ENCODE measurements at regions not wholly inside any gene's neighbourhood (a gene's known extent, or its start where the extent isn't known, plus 50 kb on each side); places are given as distances from the start of the nearest gene placed in this dataset.

- TF ChIP-seq, protein P1, sequence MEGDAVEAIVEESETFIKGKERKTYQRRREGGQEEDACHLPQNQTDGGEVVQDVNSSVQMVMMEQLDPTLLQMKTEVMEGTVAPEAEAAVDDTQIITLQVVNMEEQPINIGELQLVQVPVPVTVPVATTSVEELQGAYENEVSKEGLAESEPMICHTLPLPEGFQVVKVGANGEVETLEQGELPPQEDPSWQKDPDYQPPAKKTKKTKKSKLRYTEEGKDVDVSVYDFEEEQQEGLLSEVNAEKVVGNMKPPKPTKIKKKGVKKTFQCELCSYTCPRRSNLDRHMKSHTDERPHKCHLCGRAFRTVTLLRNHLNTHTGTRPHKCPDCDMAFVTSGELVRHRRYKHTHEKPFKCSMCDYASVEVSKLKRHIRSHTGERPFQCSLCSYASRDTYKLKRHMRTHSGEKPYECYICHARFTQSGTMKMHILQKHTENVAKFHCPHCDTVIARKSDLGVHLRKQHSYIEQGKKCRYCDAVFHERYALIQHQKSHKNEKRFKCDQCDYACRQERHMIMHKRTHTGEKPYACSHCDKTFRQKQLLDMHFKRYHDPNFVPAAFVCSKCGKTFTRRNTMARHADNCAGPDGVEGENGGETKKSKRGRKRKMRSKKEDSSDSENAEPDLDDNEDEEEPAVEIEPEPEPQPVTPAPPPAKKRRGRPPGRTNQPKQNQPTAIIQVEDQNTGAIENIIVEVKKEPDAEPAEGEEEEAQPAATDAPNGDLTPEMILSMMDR (IDR thresholded peaks at IDR 0.05) = no peak
- no peak for TF ChIP-seq POLR2A (IDR thresholded peaks at IDR 0.05)
These were observed 256.2 kb downstream of the AASDHPPT start for GRCh38 chr11:106333678-106334077.

Measured in adrenal gland (tissue), 5 donors.